ENCODE measurements at regions not wholly inside any gene's neighbourhood (a gene's known extent, or its start where the extent isn't known, plus 50 kb on each side); places are given as distances from the start of the nearest gene placed in this dataset.

DNA sequence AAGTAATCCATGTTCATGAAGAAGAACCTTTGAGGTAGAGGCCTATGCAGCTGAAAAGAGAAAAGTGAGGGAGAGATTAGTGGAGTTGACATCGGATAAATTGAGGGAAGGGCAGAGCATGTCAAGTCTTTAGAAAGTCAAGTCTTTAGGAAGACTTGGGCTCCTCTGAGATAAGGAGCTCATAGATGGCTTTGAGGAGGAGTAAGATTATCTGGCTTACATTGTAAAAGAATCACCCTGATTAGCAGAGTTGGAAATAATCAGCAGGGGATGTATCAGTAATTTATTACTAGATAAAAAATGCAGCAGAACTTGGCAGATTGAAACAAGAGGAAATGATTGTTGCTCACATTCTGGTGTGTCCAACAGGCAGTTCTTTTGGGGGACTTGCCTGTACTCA, 727.2 kb upstream of the WWC1 start:
- Histone ChIP-seq H3K27me3 (ENCODE audit: control insufficient read depth in 1 of 2, insufficient read depth in 2 of 2, low read length in 2 of 2) (no peaks in the 10 kb centered on the region), H3K27ac (ENCODE audit: low read depth in 2 of 2, low read length in 1 of 2) (no peak overlapping the region), H3K4me1 (ENCODE audit: control insufficient read depth in 2 of 2, insufficient read depth in 2 of 2, low read length in 1 of 2) (no peaks in the 10 kb centered on the region), H3K4me3 (ENCODE audit: low read depth in 1 of 2, low read length in 2 of 2) (no peak overlapping the region), H3K9me3 (ENCODE audit: control insufficient read depth in 2 of 2, insufficient read depth in 1 of 2, low read depth in 1 of 2, low read length in 1 of 2) (no peaks in the 10 kb centered on the region), H3K36me3 (ENCODE audit: control insufficient read depth in 2 of 2, insufficient read depth in 2 of 2, low read length in 1 of 2) (no peaks in the 10 kb centered on the region)
- 78 to 90% methylated on average over 1 of the region's 1 CpG for WGBS, 2 donors

DNA sequence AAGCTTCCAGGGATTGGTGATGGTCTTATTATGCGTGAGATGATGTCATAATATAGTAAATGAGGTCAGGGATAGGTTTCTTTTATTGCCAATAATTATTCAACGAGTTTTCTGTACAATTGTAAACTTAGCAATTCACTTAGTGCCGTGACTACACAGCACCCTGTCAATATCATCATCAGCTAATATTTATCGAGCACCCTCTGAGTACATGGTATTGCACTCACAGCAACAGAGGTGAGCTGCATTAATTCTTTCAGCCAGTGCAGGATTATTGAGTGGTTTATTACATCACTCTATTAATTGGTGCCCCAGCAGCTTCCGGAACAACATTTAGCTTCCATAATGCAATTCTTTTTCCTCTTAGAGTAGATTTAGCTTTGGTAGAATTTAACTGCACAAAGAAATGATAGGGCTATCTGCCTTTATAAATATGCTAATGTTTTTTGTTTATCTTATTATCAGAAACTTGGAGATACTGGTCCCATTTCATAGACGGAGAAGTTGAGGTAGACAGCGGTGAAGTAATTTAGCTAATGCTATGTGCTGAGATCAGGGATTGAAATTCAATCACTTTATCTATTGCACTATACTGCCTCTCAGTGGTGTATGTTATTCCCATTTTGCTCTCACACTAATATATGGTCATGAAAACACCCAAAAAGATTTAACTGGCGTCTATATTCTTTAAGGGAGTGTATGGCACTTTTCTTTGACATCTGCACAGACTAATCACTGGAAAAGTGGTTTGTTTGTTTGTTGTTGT, 726.1 kb upstream of the WWC1 start:
- Histone ChIP-seq H3K36me3 (ENCODE audit: control insufficient read depth in 2 of 2, insufficient read depth in 2 of 2, low read length in 1 of 2) (no peaks in the 10 kb centered on the region), H3K27ac (ENCODE audit: low read depth in 2 of 2, low read length in 1 of 2) (no peak overlapping the region), H3K4me1 (ENCODE audit: control insufficient read depth in 2 of 2, insufficient read depth in 2 of 2, low read length in 1 of 2) (no peaks in the 10 kb centered on the region), H3K27me3 (ENCODE audit: control insufficient read depth in 1 of 2, insufficient read depth in 2 of 2, low read length in 2 of 2) (no peaks in the 10 kb centered on the region), H3K9me3 (ENCODE audit: control insufficient read depth in 2 of 2, insufficient read depth in 1 of 2, low read depth in 1 of 2, low read length in 1 of 2) (no peaks in the 10 kb centered on the region), H3K4me3 (ENCODE audit: low read depth in 1 of 2, low read length in 2 of 2) (no peak overlapping the region)
- WGBS, 2 donors = 81 to 83% methylated on average over 8 of the region's 8 CpGs

DNA sequence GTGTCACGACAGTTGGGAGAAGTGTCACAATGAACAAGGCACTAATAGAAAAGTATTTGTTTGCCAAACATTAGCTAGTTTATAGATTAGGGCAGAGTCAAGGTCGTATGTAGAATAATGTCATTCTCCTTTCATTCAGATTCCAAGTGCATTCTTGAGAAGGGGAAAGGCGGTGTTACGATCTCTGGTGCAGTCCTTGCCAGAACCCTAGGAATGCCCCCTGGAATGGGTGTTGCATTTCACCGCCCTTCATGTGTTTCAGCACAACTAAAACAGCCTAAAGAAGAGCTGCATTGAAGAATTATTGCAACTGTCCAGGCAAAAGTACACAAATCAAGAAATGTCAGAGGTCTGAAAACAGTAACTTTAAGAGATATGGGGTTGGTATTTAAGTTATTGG, 721.0 kb upstream of the WWC1 start:
- Histone ChIP-seq H3K27ac (ENCODE audit: low read depth in 2 of 2, low read length in 1 of 2) (no peak overlapping the region), H3K9me3 (ENCODE audit: control insufficient read depth in 2 of 2, insufficient read depth in 1 of 2, low read depth in 1 of 2, low read length in 1 of 2) (no peaks in the 10 kb centered on the region), H3K27me3 (ENCODE audit: control insufficient read depth in 1 of 2, insufficient read depth in 2 of 2, low read length in 2 of 2) (no peaks in the 10 kb centered on the region), H3K36me3 (ENCODE audit: control insufficient read depth in 2 of 2, insufficient read depth in 2 of 2, low read length in 1 of 2) (no peaks in the 10 kb centered on the region), H3K4me1 (ENCODE audit: control insufficient read depth in 2 of 2, insufficient read depth in 2 of 2, low read length in 1 of 2) (no peaks in the 10 kb centered on the region), H3K4me3 (ENCODE audit: low read depth in 1 of 2, low read length in 2 of 2) (no peak overlapping the region)
- 79 to 81% methylated on average over 5 of the region's 5 CpGs for WGBS, 2 donors

DNA sequence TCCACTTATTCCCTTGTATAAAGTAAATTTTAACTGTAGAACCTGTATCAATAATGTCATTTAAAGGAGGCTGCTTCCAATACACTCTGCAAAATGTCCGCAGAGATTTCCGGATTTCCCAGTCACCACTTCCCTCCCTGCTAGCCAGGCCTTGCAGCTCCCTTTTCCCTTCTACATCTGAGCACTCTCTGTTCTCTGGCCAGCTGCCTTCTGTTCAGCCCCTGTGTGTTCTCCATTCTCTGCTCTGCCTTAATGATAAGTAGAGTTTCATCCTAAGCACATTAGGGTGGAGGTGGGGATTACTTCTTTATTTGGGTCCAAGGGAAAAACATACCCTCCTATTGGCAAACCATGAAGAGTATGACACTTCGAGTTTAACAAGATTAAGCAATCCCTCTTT, 719.6 kb upstream of the WWC1 start:
- Histone ChIP-seq H3K4me1 (ENCODE audit: control insufficient read depth in 2 of 2, insufficient read depth in 2 of 2, low read length in 1 of 2) (no peaks in the 10 kb centered on the region), H3K36me3 (ENCODE audit: control insufficient read depth in 2 of 2, insufficient read depth in 2 of 2, low read length in 1 of 2) (no peaks in the 10 kb centered on the region), H3K27ac (ENCODE audit: low read depth in 2 of 2, low read length in 1 of 2) (no peak overlapping the region), H3K27me3 (ENCODE audit: control insufficient read depth in 1 of 2, insufficient read depth in 2 of 2, low read length in 2 of 2) (no peaks in the 10 kb centered on the region), H3K4me3 (ENCODE audit: low read depth in 1 of 2, low read length in 2 of 2) (no peak overlapping the region), H3K9me3 (ENCODE audit: control insufficient read depth in 2 of 2, insufficient read depth in 1 of 2, low read depth in 1 of 2, low read length in 1 of 2) (no peaks in the 10 kb centered on the region)
- WGBS, 2 donors = 73 to 80% methylated on average over 3 of the region's 3 CpGs

DNA sequence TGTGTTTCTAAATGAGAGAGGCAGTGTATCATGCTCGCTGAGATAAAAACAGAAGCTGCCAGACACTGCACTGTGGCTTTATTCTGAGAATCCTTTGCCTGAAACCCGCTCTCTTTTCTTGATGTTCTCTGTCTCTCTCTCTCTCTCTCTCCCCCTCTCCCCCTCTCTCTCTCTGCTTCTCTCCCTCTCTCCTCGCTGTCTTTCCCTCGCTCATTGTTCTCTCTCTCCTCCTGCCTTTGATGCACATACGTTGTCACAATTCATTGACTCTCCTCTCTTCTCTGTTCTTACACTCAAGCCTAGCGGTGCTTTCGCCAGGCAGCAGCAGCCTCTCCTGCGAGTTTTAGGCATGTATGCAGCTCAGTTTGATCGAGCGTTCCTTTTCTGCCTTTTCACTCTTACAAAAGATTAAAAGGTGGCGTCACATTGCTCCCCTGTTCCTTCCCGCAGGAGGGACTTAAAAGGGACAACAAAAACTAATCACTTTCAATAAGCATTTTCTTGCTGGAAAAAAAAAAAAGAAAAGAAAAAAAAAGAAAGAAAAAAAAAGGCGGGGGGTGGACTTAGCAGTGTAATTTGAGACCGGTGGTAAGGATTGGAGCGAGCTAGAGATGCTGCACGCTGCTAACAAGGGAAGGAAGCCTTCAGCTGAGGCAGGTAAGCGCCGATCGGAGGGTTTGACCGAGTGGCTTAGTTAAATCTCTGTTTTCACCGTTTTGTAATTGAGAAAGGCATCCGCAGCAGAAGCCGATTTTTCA, 717.9 kb upstream of the WWC1 start:
- Histone ChIP-seq H3K4me1 (ENCODE audit: control insufficient read depth in 2 of 2, insufficient read depth in 2 of 2, low read length in 1 of 2) (no peaks in the 10 kb centered on the region), H3K4me3 (ENCODE audit: low read depth in 1 of 2, low read length in 2 of 2) (peak overlapping the region in 1 of 2 donors; percentile 11), H3K27ac (ENCODE audit: low read depth in 2 of 2, low read length in 1 of 2) (no peak overlapping the region)

DNA sequence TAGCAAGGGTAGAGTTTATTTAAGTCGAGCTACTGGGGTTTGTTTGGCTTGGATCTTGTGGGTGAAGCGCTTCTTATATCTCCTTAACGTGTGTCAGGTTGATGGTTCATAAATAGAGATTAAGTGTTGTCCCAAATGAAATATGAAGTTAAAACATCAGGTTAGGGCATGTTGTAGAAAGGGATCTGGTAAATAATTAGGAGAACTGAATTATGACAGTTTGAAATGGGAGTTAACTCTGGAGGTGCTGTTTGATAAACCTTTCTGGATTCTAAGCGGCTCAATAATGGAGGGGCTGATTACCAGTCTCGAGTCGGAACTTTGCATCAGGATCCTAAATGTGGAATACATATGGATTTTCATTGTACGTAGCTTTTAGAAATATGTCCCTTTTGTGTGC, 717.0 kb upstream of the WWC1 start:
- no peak overlapping the region for H3K27ac ChIP-seq (ENCODE audit: low read depth in 2 of 2, low read length in 1 of 2)
- WGBS, 2 donors = 33 to 37% methylated on average over 7 of the region's 7 CpGs
- no peaks in the 10 kb centered on the region for H3K36me3 ChIP-seq (ENCODE audit: control insufficient read depth in 2 of 2, insufficient read depth in 2 of 2, low read length in 1 of 2)
- H3K9me3 ChIP-seq (ENCODE audit: control insufficient read depth in 2 of 2, insufficient read depth in 1 of 2, low read depth in 1 of 2, low read length in 1 of 2) = no peaks in the 10 kb centered on the region
- H3K4me1 ChIP-seq (ENCODE audit: control insufficient read depth in 2 of 2, insufficient read depth in 2 of 2, low read length in 1 of 2) = no peaks in the 10 kb centered on the region
- H3K4me3 ChIP-seq (ENCODE audit: low read depth in 1 of 2, low read length in 2 of 2) = no peak overlapping the region
- H3K27me3 ChIP-seq (ENCODE audit: control insufficient read depth in 1 of 2, insufficient read depth in 2 of 2, low read length in 2 of 2) = no peaks in the 10 kb centered on the region

More for the DNA sequence above, 717.9 kb upstream of the WWC1 start:
- H3K9me3 ChIP-seq (ENCODE audit: control insufficient read depth in 2 of 2, insufficient read depth in 1 of 2, low read depth in 1 of 2, low read length in 1 of 2) = no peaks in the 10 kb centered on the region
- no peaks in the 10 kb centered on the region for H3K36me3 ChIP-seq (ENCODE audit: control insufficient read depth in 2 of 2, insufficient read depth in 2 of 2, low read length in 1 of 2)
- no peaks in the 10 kb centered on the region for H3K27me3 ChIP-seq (ENCODE audit: control insufficient read depth in 1 of 2, insufficient read depth in 2 of 2, low read length in 2 of 2)
- 2 to 3% methylated on average over 23 of the region's 23 CpGs for WGBS, 2 donors

DNA sequence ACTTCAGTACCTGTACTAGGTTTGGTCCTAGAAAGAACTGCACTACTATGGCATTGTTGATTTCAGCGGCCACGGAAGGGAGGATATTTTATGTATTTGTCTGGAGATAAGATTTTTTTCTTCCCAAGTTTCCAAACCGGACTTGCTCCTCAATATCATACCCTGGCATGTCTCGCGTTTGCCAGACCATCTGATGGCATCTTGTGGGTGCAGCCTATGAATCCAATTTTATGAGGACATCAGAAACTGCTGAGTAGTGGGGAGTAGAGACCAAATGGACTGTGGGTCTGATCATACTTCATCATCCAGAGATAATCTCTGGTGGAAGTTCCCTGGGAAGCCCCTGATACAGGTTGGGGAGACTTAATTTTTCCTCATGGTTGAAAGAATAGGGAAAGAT, 716.1 kb upstream of the WWC1 start:
- no peaks in the 10 kb centered on the region for H3K36me3 ChIP-seq (ENCODE audit: control insufficient read depth in 2 of 2, insufficient read depth in 2 of 2, low read length in 1 of 2)
- H3K27me3 ChIP-seq (ENCODE audit: control insufficient read depth in 1 of 2, insufficient read depth in 2 of 2, low read length in 2 of 2) = no peaks in the 10 kb centered on the region
- no peaks in the 10 kb centered on the region for H3K4me1 ChIP-seq (ENCODE audit: control insufficient read depth in 2 of 2, insufficient read depth in 2 of 2, low read length in 1 of 2)
- no peak overlapping the region for H3K27ac ChIP-seq (ENCODE audit: low read depth in 2 of 2, low read length in 1 of 2)
- 86 to 90% methylated on average over 5 of the region's 5 CpGs for WGBS, 2 donors
- no peak overlapping the region for H3K4me3 ChIP-seq (ENCODE audit: low read depth in 1 of 2, low read length in 2 of 2)
- no peaks in the 10 kb centered on the region for H3K9me3 ChIP-seq (ENCODE audit: control insufficient read depth in 2 of 2, insufficient read depth in 1 of 2, low read depth in 1 of 2, low read length in 1 of 2)

DNA sequence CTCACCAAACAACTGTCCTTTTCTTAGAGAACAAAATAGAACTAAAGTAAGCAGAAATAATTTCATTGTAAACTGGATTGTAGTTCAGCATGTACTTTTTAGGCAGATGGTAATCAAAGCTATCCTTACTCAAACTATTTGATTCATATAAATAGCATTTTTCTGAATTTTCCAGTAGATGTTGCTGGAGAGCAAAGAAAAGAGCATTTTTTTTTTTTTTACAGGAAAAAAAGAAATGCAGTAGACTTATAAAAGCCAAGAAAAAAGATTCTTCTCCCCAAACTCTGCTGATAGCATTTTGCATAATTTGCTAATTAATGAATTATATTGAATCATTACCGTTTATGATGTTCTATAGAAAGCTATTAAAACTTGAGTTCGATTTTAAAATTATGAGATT, 715.3 kb upstream of the WWC1 start:
- Histone ChIP-seq H3K27me3 (ENCODE audit: control insufficient read depth in 1 of 2, insufficient read depth in 2 of 2, low read length in 2 of 2) (no peaks in the 10 kb centered on the region), H3K4me1 (ENCODE audit: control insufficient read depth in 2 of 2, insufficient read depth in 2 of 2, low read length in 1 of 2) (no peaks in the 10 kb centered on the region), H3K36me3 (ENCODE audit: control insufficient read depth in 2 of 2, insufficient read depth in 2 of 2, low read length in 1 of 2) (no peaks in the 10 kb centered on the region), H3K4me3 (ENCODE audit: low read depth in 1 of 2, low read length in 2 of 2) (no peak overlapping the region), H3K9me3 (ENCODE audit: control insufficient read depth in 2 of 2, insufficient read depth in 1 of 2, low read depth in 1 of 2, low read length in 1 of 2) (no peaks in the 10 kb centered on the region), H3K27ac (ENCODE audit: low read depth in 2 of 2, low read length in 1 of 2) (no peak overlapping the region)
- 86 to 93% methylated on average over 2 of the region's 2 CpGs for WGBS, 2 donors

DNA sequence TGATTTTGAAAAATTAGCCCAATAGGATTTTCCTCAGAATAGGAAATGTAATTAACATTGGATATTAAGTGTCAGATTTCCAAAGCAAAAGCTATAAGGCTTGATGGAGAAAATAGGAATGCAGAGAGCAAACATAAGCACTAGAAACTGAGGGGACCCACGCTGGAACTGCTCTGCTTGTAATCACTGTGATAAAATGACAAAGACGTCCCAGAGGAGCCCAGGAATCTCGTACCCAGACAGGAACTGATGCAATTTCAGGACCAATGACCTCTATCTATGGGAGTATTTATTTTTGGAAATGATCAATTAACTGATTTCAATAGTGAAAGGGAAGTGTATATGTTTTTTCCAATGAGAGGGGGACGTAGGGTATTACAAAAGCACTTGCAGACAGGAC, 714.5 kb upstream of the WWC1 start:
- Histone ChIP-seq H3K36me3 (ENCODE audit: control insufficient read depth in 2 of 2, insufficient read depth in 2 of 2, low read length in 1 of 2) (no peaks in the 10 kb centered on the region), H3K27me3 (ENCODE audit: control insufficient read depth in 1 of 2, insufficient read depth in 2 of 2, low read length in 2 of 2) (no peaks in the 10 kb centered on the region), H3K9me3 (ENCODE audit: control insufficient read depth in 2 of 2, insufficient read depth in 1 of 2, low read depth in 1 of 2, low read length in 1 of 2) (no peaks in the 10 kb centered on the region), H3K27ac (ENCODE audit: low read depth in 2 of 2, low read length in 1 of 2) (no peak overlapping the region), H3K4me1 (ENCODE audit: control insufficient read depth in 2 of 2, insufficient read depth in 2 of 2, low read length in 1 of 2) (no peaks in the 10 kb centered on the region), H3K4me3 (ENCODE audit: low read depth in 1 of 2, low read length in 2 of 2) (no peak overlapping the region)
- 53 to 63% methylated on average over 4 of the region's 4 CpGs for WGBS, 2 donors

DNA sequence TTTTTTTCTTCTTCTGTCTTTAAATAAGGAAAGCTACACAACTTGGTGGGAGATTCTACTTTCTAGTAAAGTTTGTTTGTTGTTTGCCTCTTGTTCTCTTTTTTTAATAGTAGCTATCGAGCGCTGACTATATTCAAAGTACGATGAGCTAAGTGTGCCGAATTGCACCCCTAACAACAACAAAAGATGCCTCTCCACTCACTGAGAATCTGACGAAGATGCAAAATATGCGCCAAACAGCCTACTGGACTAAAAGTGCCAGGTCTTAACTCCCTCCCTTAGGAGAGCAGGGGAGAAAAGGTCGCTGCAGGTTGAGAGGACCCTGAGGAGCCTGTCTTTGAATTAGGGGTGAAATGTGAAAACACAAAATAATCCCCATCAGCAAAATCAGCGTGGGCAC, 713.8 kb upstream of the WWC1 start:
- Histone ChIP-seq H3K36me3 (ENCODE audit: control insufficient read depth in 2 of 2, insufficient read depth in 2 of 2, low read length in 1 of 2) (no peaks in the 10 kb centered on the region), H3K9me3 (ENCODE audit: control insufficient read depth in 2 of 2, insufficient read depth in 1 of 2, low read depth in 1 of 2, low read length in 1 of 2) (no peaks in the 10 kb centered on the region), H3K27ac (ENCODE audit: low read depth in 2 of 2, low read length in 1 of 2) (no peak overlapping the region), H3K4me3 (ENCODE audit: low read depth in 1 of 2, low read length in 2 of 2) (no peak overlapping the region), H3K4me1 (ENCODE audit: control insufficient read depth in 2 of 2, insufficient read depth in 2 of 2, low read length in 1 of 2) (no peaks in the 10 kb centered on the region), H3K27me3 (ENCODE audit: control insufficient read depth in 1 of 2, insufficient read depth in 2 of 2, low read length in 2 of 2) (no peaks in the 10 kb centered on the region)
- WGBS, 2 donors = 89 to 91% methylated on average over 8 of the region's 8 CpGs
